ENCODE measurements at regions not wholly inside any gene's neighbourhood (a gene's known extent, or its start where the extent isn't known, plus 50 kb on each side); places are given as distances from the start of the nearest gene placed in this dataset.

DNA sequence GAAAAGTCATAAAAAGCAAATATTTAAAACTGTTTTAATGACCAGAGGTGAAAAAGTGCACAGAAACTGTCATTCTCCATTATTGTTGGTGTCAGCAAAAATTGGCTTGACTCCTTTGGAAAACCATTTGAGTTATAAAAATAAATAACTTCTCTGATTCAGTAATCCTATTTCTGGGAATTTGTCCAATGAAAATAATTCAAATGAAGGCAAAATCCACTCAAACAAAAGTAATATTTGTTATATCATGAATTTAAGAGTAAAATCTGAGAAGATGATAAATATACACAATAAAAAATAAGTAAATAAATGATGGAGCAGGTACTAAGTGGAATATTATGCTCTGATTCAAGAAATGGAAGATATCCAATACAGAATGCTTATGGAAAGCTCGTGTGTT lies 326.6 kb upstream of the KLF6 start:
- Histone ChIP-seq H3K27me3 (ENCODE audit: control insufficient read depth, insufficient read depth, low read length) (no peaks in the 10 kb centered on the region), H3K27ac (ENCODE audit: low read length) (no peak overlapping the region; the same call in 1 of the 2 replicates), H3K36me3 (ENCODE audit: control insufficient read depth, insufficient read depth, low read length) (no peaks in the 10 kb centered on the region), H3K9me3 (ENCODE audit: control insufficient read depth, insufficient read depth, low read depth, low read length) (peaks cover 7% of the 10 kb centered on the region; the same call in 1 of the 2 replicates), H3K4me3 (ENCODE audit: low read depth in 2 of 2, low read length in 2 of 2) (no peak overlapping the region), H3K4me1 (ENCODE audit: control insufficient read depth, insufficient read depth, low read length) (no peaks in the 10 kb centered on the region)
- no peak for ATAC-seq
- BruUV-seq (replicated peaks) = no TSS peak
- TF ChIP-seq CTCF (IDR thresholded peaks at IDR 0.05) (no peak), TCF7L2 (IDR thresholded peaks at IDR 0.05; ENCODE audit: low read depth, low read length) (no peak), POLR2AphosphoS5 (IDR thresholded peaks at IDR 0.05; ENCODE audit: low read depth, low read length) (no peak), SIN3A (IDR thresholded peaks at IDR 0.05; ENCODE audit: borderline replicate concordance, insufficient read depth, low read depth, low read length) (no peak)
- TF ChIP-seq, protein P1, sequence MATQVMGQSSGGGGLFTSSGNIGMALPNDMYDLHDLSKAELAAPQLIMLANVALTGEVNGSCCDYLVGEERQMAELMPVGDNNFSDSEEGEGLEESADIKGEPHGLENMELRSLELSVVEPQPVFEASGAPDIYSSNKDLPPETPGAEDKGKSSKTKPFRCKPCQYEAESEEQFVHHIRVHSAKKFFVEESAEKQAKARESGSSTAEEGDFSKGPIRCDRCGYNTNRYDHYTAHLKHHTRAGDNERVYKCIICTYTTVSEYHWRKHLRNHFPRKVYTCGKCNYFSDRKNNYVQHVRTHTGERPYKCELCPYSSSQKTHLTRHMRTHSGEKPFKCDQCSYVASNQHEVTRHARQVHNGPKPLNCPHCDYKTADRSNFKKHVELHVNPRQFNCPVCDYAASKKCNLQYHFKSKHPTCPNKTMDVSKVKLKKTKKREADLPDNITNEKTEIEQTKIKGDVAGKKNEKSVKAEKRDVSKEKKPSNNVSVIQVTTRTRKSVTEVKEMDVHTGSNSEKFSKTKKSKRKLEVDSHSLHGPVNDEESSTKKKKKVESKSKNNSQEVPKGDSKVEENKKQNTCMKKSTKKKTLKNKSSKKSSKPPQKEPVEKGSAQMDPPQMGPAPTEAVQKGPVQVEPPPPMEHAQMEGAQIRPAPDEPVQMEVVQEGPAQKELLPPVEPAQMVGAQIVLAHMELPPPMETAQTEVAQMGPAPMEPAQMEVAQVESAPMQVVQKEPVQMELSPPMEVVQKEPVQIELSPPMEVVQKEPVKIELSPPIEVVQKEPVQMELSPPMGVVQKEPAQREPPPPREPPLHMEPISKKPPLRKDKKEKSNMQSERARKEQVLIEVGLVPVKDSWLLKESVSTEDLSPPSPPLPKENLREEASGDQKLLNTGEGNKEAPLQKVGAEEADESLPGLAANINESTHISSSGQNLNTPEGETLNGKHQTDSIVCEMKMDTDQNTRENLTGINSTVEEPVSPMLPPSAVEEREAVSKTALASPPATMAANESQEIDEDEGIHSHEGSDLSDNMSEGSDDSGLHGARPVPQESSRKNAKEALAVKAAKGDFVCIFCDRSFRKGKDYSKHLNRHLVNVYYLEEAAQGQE (IDR thresholded peaks at IDR 0.05; ENCODE audit: insufficient read depth in 1 of 2, low read depth in 2 of 2, low read length in 1 of 2) = no peak
- in situ Hi-C loops (cut with HindIII; ENCODE audit: low pct_unique_long_range_greater_than_20kb, low sequenced_read_pairs) = no loop called here
- CTCF ChIA-PET = no interaction called here
- intact Hi-C loops (cut with micrococcal nuclease; ENCODE audit: unreplicated experiment) = no loop called here
- POLR2A ChIA-PET = no interaction called here
- no peak for DNase-seq (ENCODE audit: low read depth, low spot score)

- DNase-seq (ENCODE audit: low read depth, low spot score) = no peak
- H3K4me1 ChIP-seq (ENCODE audit: control insufficient read depth, insufficient read depth, low read length) = no peaks in the 10 kb centered on the region
- intact Hi-C loops (cut with micrococcal nuclease; ENCODE audit: unreplicated experiment) = no loop called here
- ChIA-PET POLR2A (no interaction called here), CTCF (no interaction called here)
- ATAC-seq = no peak
- no peak overlapping the region for H3K27ac ChIP-seq (ENCODE audit: low read length)
- no peaks in the 10 kb centered on the region for H3K36me3 ChIP-seq (ENCODE audit: control insufficient read depth, insufficient read depth, low read length)
- BruUV-seq (replicated peaks) = no TSS peak
- H3K27me3 ChIP-seq (ENCODE audit: control insufficient read depth, insufficient read depth, low read length) = no peaks in the 10 kb centered on the region
- peaks cover 12% of the 10 kb centered on the region; the same call in 1 of the 2 replicates for H3K9me3 ChIP-seq (ENCODE audit: control insufficient read depth, insufficient read depth, low read depth, low read length)
- TF ChIP-seq CTCF (IDR thresholded peaks at IDR 0.05) = no peak
- TF ChIP-seq, protein P1 (IDR thresholded peaks at IDR 0.05; ENCODE audit: insufficient read depth in 1 of 2, low read depth in 2 of 2, low read length in 1 of 2) = no peak
- no peak for TF ChIP-seq POLR2AphosphoS5 (IDR thresholded peaks at IDR 0.05; ENCODE audit: low read depth, low read length)
- H3K4me3 ChIP-seq (ENCODE audit: low read depth in 2 of 2, low read length in 2 of 2) = no peak overlapping the region
- in situ Hi-C loops (cut with HindIII; ENCODE audit: low pct_unique_long_range_greater_than_20kb, low sequenced_read_pairs) = no loop called here
Measured at GRCh38 chr10:4109469-4109868, 324.5 kb upstream of the KLF6 start.

Measured in Panc1 (cell line).